ENCODE measurements at regions not wholly inside any gene's neighbourhood (a gene's known extent, or its start where the extent isn't known, plus 50 kb on each side); places are given as distances from the start of the nearest gene placed in this dataset.

DNA sequence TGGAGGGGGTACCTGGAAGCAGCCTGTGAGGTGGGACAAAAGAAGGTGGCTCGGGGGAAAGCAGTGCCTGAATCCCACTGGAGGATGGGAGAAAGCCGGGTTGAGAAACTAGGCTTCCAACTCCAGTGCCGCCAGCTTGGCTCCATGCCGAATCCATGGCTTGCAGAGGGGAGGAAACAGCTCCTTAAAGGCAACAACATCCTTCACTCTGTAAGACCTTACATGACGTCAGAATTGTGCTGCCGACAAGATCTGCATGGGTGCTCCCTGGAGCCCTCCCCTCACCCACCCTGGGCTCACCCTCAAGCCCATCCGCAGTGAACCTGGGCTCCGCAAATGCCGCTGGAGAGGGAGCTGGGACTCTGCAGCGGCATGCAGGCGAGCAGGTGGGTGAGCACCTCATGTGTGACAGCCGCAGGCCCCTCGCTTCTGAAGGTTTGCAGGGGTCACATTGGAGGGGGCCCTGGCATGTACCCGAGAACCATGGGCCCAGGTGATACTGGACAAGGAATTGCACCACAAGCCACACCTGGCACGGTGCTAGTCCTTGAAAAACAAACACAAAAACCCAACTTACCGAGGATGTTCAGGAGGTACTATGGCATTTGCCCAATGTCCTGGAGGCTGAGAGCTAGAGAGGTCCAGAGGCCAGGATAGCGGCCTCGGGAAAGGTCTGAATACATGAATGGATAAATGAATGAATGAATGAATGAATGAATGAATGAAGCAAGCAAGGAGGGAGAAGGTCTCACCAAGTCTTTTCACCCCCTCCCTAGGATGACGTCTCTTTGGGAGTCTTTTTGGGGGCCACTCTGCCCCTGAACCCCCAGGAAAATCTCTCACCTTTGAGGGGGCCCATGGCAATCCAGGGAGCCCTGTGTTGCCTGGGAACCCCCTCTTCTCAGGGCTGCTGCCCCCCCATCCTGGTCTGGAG lies 238.6 kb upstream of the SHH start:
- TF ChIP-seq, protein P1, sequence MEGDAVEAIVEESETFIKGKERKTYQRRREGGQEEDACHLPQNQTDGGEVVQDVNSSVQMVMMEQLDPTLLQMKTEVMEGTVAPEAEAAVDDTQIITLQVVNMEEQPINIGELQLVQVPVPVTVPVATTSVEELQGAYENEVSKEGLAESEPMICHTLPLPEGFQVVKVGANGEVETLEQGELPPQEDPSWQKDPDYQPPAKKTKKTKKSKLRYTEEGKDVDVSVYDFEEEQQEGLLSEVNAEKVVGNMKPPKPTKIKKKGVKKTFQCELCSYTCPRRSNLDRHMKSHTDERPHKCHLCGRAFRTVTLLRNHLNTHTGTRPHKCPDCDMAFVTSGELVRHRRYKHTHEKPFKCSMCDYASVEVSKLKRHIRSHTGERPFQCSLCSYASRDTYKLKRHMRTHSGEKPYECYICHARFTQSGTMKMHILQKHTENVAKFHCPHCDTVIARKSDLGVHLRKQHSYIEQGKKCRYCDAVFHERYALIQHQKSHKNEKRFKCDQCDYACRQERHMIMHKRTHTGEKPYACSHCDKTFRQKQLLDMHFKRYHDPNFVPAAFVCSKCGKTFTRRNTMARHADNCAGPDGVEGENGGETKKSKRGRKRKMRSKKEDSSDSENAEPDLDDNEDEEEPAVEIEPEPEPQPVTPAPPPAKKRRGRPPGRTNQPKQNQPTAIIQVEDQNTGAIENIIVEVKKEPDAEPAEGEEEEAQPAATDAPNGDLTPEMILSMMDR (IDR thresholded peaks at IDR 0.05; ENCODE audit: low read depth, low read length), result no peak
- H3K4me3 ChIP-seq (replicated peaks in 1 of 2; ENCODE audit: low read depth in 2 of 2, low read length in 2 of 2), result no peak overlapping the region
- DNase-seq (ENCODE audit: low read depth in 2 of 2), result no peak

DNA sequence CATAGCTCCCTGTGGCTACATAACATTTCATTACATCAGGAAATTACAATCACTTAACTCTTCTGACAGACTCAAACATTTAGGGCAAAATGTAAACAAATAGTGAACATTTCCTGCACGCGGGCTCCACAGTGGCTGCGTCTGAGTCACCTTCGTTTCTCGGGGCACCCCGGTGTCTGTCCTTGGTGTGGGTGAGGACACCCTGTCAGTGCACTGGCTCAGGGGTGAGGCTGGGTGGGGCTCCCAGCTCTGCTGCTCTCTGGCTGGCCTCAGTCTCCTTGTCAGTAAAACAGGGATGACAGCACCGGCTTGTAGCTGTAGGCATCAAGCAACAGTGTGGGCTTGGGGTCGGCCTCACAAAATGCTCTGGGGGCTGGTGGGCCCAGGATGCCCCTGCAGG lies 237.1 kb upstream of the SHH start:
- DNase-seq (ENCODE audit: low read depth in 2 of 2), result no peak
- TF ChIP-seq, protein P1 (IDR thresholded peaks at IDR 0.05; ENCODE audit: low read depth, low read length), result no peak
- H3K4me3 ChIP-seq (replicated peaks in 1 of 2; ENCODE audit: low read depth in 2 of 2, low read length in 2 of 2), result no peak overlapping the region

DNA sequence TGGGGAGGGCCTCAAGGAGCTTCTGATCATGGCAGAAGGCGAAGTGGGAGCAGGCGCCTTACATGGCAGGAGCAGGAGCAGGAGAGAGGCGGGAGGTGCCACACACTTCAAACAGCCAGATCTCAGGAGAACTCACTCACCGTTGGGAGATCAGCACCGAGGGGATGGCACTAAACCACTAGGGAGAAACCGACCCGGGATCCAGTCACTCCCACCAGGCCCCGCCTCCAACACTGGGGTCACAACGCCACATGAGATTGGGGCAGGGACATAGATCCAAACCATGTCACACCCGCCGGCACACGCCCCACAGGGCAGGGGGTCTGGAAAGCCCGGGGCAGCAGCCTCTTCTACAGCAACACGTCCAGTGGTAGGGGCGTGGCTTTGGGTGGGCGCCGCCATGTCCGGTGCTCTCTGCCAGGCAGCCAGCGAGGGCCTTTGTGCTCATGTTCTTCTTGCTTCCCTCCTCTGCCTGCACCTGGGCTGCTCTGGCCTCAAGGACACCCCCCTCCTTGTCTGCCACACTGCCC lies 233.8 kb upstream of the SHH start:
- no peak overlapping the region for H3K4me3 ChIP-seq (replicated peaks in 1 of 2; ENCODE audit: low read depth in 2 of 2, low read length in 2 of 2)
- DNase-seq (ENCODE audit: low read depth in 2 of 2), result no peak
- TF ChIP-seq, protein P1 (IDR thresholded peaks at IDR 0.05; ENCODE audit: low read depth, low read length), result no peak

DNA sequence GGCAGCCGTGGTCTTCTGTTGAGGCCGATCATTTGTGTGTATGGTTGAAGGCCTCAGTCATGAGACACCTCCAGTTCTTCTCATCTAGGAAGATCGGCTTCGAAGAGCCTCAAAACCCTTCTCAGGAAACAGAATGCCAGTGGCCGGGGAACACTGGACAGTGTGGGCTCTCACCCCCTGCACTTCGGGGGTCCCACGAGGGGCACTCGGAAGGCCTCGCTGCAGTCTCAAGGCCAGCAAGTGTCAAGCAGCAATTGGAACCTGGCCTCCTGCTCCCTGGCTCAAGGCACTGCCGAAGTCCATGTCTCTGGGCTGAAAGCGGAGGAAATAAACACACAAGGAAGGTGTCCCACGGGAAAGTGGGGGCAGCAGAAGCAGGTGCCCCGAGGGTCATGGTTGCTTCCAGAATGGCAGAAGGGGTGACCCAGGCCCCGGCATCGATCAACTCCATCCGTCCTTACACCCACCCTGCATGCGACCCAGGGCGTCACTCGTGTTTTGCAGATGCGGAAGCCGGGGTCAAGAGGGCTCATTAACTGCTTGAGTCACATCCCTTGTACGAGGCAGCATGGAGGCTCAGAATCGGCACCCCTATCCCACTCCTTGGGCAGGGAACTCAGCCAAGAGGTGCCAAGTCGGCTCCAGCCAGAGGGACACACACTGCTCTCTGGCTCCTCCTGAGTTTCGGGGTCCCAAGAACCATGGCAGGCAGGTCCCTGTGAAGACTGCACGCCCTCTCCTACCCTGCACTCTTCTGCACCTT lies 231.3 kb upstream of the SHH start:
- H3K4me3 ChIP-seq (replicated peaks in 1 of 2; ENCODE audit: low read depth in 2 of 2, low read length in 2 of 2), result no peak overlapping the region
- TF ChIP-seq, protein P1 (IDR thresholded peaks at IDR 0.05; ENCODE audit: low read depth, low read length), result no peak
- no peak for DNase-seq (ENCODE audit: low read depth in 2 of 2)

DNA sequence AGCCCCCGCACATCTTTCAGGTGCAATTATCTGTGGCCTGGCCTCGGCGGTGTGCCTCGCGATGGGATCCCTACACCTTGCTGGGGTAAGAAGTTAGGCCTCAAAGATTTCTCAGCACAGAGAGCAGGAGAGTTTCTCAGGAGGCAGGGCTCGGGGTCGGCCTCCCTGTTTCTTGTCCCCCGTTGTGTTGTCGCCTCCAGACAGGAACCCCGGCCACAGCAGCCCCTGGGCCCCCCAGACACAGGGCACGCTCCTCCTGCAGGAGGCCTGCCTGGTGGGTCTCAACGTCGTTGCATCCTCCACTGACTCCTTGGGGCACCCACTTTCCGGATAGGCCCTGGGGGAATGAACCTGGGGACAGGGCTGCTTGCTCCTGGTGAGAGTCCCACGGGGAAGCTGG lies 229.1 kb upstream of the SHH start:
- TF ChIP-seq, protein P1 (IDR thresholded peaks at IDR 0.05; ENCODE audit: low read depth, low read length), result no peak
- DNase-seq (ENCODE audit: low read depth in 2 of 2), result no peak
- H3K4me3 ChIP-seq (replicated peaks in 1 of 2; ENCODE audit: low read depth in 2 of 2, low read length in 2 of 2), result no peak overlapping the region

DNA sequence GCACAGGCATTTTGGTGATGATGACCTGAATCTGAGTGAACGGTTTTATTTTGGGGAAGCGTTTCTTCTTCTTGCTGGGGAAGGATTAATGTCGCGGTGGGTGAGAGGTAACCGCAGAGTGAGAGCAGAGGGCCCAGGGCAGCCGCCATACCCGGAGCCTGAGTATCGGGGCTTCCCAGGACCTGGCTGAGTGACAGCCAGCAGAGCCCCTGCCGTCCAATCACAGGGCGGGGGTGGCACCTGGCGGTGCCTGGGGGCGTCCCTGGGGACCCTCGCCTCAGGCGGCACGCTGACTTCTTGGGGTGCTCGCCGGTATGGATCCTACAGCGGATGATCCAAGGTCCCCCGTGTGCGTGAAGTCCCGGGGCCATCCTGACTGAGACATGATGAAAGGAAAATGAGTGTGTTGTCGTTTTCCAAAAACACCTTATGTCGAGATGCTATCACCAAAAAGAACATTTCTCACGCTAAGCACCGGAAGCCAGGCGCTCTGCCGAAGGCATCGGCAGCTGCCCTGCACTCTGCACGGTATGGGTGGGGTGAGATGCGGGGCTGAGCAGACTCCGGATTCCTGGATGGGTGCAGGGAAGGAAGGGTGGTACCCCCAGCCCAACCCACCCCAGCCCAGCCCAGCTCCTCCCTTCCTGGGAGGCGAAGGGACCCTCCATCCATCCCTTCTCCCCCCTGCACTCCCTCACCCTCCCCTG lies 227.9 kb upstream of the SHH start:
- H3K4me3 ChIP-seq (replicated peaks in 1 of 2; ENCODE audit: low read depth in 2 of 2, low read length in 2 of 2), result no peak overlapping the region
- TF ChIP-seq, protein P1 (IDR thresholded peaks at IDR 0.05; ENCODE audit: low read depth, low read length), result no peak
- DNase-seq (ENCODE audit: low read depth in 2 of 2), result no peak
